HepG2 (cell line): ENCODE measurements at regions not wholly inside any gene's neighbourhood (a gene's known extent, or its start where the extent isn't known, plus 50 kb on each side); places are given as distances from the start of the nearest gene placed in this dataset.

Experiments used
- KDM5A ChIP-seq: fragments of 200-600 bp; sonication (generic); IDR thresholded peaks from 2 replicates; pipeline ENCODE4 v1.7.0; 2018; ENCODE audit warnings: antibody characterized with exemption, mild to moderate bottlenecking, low read length, borderline replicate concordance
- MBNL3 ChIP-seq: fragments of 250-450 bp; sonication (Bioruptor Pico); conservative IDR thresholded peaks from 2 replicates; pipeline ENCODE4 v1.8.0; 2022; ENCODE audit warnings: mild to moderate bottlenecking, inconsistent platforms
- PCBP2 ChIP-seq: fragments of 200-400 bp; formaldehyde crosslinking; optimal IDR thresholded peaks from 2 replicates; pipeline ENCODE3; 2018; ENCODE audit warnings: low read length, low read depth; ENCODE audit not compliant: poor library complexity, severe bottlenecking
- PHF20 ChIP-seq: sonication (generic); formaldehyde crosslinking; IDR thresholded peaks from 2 replicates; pipeline ENCODE4 v1.5.0; 2020; ENCODE audit warnings: mild to moderate bottlenecking, missing genetic modification reagents
- SMARCE1 ChIP-seq: fragments of 450-650 bp; IDR thresholded peaks from 2 replicates; pipeline ENCODE4 v1.6.1; 2017; ENCODE audit warnings: borderline replicate concordance
- XBP1 ChIP-seq: sonication (generic); formaldehyde crosslinking; IDR thresholded peaks from 2 replicates; pipeline ENCODE4 v1.5.0; 2020; ENCODE audit warnings: missing genetic modification reagents
- ZNF234 ChIP-seq: sonication (generic); formaldehyde crosslinking; conservative IDR thresholded peaks from 2 replicates; pipeline ENCODE4 v1.5.1; 2020; ENCODE audit warnings: mild to moderate bottlenecking, missing genetic modification reagents
- ZNF253 ChIP-seq: sonication (generic); formaldehyde crosslinking; IDR thresholded peaks from 2 replicates; pipeline ENCODE4 v1.8.0; 2022; ENCODE audit warnings: mild to moderate bottlenecking, missing genetic modification reagents, borderline replicate concordance
- ZNF598 ChIP-seq: sonication (generic); formaldehyde crosslinking; IDR thresholded peaks from 2 replicates; pipeline ENCODE4 v1.5.1; 2020; ENCODE audit warnings: mild to moderate bottlenecking, missing genetic modification reagents, borderline replicate concordance
- ZNF850 ChIP-seq: sonication (generic); formaldehyde crosslinking; conservative IDR thresholded peaks from 2 replicates; pipeline ENCODE4 v1.9.0; 2021; ENCODE audit warnings: mild to moderate bottlenecking, missing genetic modification reagents
- ZNF891 ChIP-seq: sonication (generic); formaldehyde crosslinking; IDR thresholded peaks from 2 replicates; pipeline ENCODE4 v1.5.0; 2020; ENCODE audit warnings: mild to moderate bottlenecking, missing genetic modification reagents
- TF ChIP-seq, protein P1 (sequence below): sonication (generic); formaldehyde crosslinking; IDR thresholded peaks from 2 replicates; pipeline ENCODE4 v1.4.0; 2020; ENCODE audit warnings: missing genetic modification reagents
- TF ChIP-seq, protein P2 (sequence below): sonication (generic); formaldehyde crosslinking; IDR thresholded peaks from 2 replicates; pipeline ENCODE4 v1.8.1; 2022; ENCODE audit warnings: mild to moderate bottlenecking, missing genetic modification reagents
- TF ChIP-seq, protein P3 (sequence below): sonication (generic); formaldehyde crosslinking; IDR thresholded peaks from 2 replicates; pipeline ENCODE4 v1.5.0; 2020; ENCODE audit warnings: mild to moderate bottlenecking, missing genetic modification reagents, borderline replicate concordance
- TF ChIP-seq, protein P4 (sequence below): sonication (generic); formaldehyde crosslinking; IDR thresholded peaks from 2 replicates; pipeline ENCODE4 v1.9.0; 2022; ENCODE audit warnings: low read depth, missing genetic modification reagents
- TF ChIP-seq, protein P5 (sequence below): sonication (generic); formaldehyde crosslinking; IDR thresholded peaks from 2 replicates; pipeline ENCODE4 v1.5.1; 2020; ENCODE audit warnings: mild to moderate bottlenecking, missing genetic modification reagents, moderate library complexity

DNA sequence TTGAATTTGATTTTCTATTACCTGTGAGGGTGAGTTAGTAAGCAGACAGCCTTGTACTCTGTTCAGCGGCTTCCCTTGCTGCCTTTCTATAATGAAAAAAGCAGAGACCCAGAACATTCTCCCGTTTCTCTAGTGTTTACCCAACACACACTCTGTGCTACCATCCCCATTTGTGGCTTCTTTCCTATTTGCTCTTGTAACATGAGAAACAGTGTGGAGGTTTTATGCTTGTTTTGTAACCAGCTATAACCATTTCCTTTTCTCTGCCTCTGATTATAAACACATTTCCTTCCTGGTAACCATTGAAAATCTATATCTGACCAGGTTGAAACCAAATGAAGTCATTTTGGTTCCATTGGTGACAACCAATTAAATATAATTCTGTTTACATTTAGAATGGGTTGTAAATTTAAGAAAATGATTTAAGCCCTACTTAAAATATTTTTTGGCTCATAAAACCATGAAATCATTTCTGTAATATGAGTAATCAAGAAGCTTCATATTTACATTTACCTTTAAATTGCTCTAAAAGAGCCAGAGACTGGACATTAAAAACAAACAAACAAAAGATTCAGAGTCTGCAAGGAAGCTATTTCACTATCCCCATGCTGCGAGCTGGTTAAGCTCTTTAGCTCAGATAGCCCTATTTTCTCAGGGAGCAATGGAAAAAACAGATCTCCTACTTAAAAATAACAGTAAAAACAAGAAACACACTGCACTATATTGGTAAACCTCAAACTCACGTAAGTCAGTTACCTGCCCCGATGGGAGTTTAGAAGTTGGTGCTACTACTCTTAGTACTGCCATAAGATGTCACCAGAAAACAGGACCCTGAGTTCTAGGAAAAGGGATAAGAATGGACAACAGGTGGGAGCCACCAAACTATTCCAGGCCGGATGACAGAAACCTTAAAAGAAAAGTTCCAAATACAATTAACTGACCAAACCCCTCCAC, 206.5 kb upstream of the EEA1 start (continued):
- TF ChIP-seq, protein P1, sequence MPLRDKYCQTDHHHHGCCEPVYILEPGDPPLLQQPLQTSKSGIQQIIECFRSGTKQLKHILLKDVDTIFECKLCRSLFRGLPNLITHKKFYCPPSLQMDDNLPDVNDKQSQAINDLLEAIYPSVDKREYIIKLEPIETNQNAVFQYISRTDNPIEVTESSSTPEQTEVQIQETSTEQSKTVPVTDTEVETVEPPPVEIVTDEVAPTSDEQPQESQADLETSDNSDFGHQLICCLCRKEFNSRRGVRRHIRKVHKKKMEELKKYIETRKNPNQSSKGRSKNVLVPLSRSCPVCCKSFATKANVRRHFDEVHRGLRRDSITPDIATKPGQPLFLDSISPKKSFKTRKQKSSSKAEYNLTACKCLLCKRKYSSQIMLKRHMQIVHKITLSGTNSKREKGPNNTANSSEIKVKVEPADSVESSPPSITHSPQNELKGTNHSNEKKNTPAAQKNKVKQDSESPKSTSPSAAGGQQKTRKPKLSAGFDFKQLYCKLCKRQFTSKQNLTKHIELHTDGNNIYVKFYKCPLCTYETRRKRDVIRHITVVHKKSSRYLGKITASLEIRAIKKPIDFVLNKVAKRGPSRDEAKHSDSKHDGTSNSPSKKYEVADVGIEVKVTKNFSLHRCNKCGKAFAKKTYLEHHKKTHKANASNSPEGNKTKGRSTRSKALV = no peak
- no peak for TF ChIP-seq PCBP2
- no peak for TF ChIP-seq KDM5A
- TF ChIP-seq ZNF891 (CRISPR knock-in tag) = no peak
- TF ChIP-seq, protein P2, sequence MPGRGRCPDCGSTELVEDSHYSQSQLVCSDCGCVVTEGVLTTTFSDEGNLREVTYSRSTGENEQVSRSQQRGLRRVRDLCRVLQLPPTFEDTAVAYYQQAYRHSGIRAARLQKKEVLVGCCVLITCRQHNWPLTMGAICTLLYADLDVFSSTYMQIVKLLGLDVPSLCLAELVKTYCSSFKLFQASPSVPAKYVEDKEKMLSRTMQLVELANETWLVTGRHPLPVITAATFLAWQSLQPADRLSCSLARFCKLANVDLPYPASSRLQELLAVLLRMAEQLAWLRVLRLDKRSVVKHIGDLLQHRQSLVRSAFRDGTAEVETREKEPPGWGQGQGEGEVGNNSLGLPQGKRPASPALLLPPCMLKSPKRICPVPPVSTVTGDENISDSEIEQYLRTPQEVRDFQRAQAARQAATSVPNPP (CRISPR knock-in tag) = no peak
- TF ChIP-seq, protein P3, sequence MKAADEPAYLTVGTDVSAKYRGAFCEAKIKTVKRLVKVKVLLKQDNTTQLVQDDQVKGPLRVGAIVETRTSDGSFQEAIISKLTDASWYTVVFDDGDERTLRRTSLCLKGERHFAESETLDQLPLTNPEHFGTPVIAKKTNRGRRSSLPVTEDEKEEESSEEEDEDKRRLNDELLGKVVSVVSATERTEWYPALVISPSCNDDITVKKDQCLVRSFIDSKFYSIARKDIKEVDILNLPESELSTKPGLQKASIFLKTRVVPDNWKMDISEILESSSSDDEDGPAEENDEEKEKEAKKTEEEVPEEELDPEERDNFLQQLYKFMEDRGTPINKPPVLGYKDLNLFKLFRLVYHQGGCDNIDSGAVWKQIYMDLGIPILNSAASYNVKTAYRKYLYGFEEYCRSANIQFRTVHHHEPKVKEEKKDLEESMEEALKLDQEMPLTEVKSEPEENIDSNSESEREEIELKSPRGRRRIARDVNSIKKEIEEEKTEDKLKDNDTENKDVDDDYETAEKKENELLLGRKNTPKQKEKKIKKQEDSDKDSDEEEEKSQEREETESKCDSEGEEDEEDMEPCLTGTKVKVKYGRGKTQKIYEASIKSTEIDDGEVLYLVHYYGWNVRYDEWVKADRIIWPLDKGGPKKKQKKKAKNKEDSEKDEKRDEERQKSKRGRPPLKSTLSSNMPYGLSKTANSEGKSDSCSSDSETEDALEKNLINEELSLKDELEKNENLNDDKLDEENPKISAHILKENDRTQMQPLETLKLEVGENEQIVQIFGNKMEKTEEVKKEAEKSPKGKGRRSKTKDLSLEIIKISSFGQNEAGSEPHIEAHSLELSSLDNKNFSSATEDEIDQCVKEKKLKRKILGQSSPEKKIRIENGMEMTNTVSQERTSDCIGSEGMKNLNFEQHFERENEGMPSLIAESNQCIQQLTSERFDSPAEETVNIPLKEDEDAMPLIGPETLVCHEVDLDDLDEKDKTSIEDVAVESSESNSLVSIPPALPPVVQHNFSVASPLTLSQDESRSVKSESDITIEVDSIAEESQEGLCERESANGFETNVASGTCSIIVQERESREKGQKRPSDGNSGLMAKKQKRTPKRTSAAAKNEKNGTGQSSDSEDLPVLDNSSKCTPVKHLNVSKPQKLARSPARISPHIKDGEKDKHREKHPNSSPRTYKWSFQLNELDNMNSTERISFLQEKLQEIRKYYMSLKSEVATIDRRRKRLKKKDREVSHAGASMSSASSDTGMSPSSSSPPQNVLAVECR (CRISPR knock-in tag) = no peak
- TF ChIP-seq, protein P4, sequence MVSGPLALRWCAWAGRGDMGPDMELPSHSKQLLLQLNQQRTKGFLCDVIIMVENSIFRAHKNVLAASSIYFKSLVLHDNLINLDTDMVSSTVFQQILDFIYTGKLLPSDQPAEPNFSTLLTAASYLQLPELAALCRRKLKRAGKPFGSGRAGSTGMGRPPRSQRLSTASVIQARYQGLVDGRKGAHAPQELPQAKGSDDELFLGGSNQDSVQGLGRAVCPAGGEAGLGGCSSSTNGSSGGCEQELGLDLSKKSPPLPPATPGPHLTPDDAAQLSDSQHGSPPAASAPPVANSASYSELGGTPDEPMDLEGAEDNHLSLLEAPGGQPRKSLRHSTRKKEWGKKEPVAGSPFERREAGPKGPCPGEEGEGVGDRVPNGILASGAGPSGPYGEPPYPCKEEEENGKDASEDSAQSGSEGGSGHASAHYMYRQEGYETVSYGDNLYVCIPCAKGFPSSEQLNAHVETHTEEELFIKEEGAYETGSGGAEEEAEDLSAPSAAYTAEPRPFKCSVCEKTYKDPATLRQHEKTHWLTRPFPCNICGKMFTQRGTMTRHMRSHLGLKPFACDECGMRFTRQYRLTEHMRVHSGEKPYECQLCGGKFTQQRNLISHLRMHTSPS (CRISPR knock-in tag) = no peak
- no peak for TF ChIP-seq SMARCE1
- no peak for TF ChIP-seq ZNF253 (CRISPR knock-in tag)
- TF ChIP-seq ZNF234 = no peak
- no peak for TF ChIP-seq XBP1 (CRISPR knock-in tag)
- TF ChIP-seq PHF20 (CRISPR knock-in tag) = no peak
- no peak for TF ChIP-seq MBNL3 (CRISPR knock-in tag)
- TF ChIP-seq, protein P5, sequence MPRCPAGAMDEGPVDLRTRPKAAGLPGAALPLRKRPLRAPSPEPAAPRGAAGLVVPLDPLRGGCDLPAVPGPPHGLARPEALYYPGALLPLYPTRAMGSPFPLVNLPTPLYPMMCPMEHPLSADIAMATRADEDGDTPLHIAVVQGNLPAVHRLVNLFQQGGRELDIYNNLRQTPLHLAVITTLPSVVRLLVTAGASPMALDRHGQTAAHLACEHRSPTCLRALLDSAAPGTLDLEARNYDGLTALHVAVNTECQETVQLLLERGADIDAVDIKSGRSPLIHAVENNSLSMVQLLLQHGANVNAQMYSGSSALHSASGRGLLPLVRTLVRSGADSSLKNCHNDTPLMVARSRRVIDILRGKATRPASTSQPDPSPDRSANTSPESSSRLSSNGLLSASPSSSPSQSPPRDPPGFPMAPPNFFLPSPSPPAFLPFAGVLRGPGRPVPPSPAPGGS = no peak
- no peak for TF ChIP-seq ZNF598 (CRISPR knock-in tag)
- no peak for TF ChIP-seq ZNF850 (CRISPR knock-in tag)
